ENCODE measurements at regions not wholly inside any gene's neighbourhood (a gene's known extent, or its start where the extent isn't known, plus 50 kb on each side); places are given as distances from the start of the nearest gene placed in this dataset.
A peak's percentile ranks its signal among the peaks of the same experiment; 100 is the strongest.
"Not testable (repeated sequence)": the region's sequence is repeated elsewhere in the genome, so short reads cannot be mapped to it uniquely, and the experiment has no call there.

DNA sequence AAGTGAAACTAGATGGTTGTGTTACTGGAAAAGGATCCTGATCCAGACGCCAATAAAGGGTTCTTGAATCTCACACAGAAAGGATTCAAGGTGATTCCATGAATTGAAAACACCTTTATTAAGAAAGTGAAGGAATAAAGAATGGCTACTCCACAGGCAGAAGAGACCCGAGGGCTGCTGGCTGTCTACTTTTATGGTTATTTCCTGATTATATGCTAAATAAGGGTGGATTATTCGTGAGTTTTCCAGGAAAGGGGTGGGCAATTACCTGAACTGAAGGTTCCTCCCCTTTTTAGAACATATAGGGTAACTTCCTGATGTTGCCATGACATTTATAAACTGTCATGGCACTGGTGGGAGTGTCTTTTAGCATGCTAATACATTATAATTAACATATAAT lies 50.9 kb upstream of the WARS2 start:
- no peak for DNase-seq
- H3K27me3 ChIP-seq (ENCODE audit: control insufficient read depth, insufficient read depth, low read length), result no peaks in the 10 kb centered on the region
- no CpG with 5 or more reads among the region's 3 CpGs for WGBS (ENCODE audit: insufficient coverage)
- no peaks in the 10 kb centered on the region for H3K36me3 ChIP-seq (ENCODE audit: control insufficient read depth, insufficient read depth, low read length)
- H3K4me1 ChIP-seq (ENCODE audit: control insufficient read depth, insufficient read depth, low read length), result no peaks in the 10 kb centered on the region
- H3K9me3 ChIP-seq (replicated peaks; ENCODE audit: control insufficient read depth, low read depth, low read length), result peaks cover 1% of the 10 kb centered on the region
- no peak overlapping the region for H3K4me3 ChIP-seq (ENCODE audit: low read length)
- H3K27ac ChIP-seq (ENCODE audit: low read length), result no peak overlapping the region

DNA sequence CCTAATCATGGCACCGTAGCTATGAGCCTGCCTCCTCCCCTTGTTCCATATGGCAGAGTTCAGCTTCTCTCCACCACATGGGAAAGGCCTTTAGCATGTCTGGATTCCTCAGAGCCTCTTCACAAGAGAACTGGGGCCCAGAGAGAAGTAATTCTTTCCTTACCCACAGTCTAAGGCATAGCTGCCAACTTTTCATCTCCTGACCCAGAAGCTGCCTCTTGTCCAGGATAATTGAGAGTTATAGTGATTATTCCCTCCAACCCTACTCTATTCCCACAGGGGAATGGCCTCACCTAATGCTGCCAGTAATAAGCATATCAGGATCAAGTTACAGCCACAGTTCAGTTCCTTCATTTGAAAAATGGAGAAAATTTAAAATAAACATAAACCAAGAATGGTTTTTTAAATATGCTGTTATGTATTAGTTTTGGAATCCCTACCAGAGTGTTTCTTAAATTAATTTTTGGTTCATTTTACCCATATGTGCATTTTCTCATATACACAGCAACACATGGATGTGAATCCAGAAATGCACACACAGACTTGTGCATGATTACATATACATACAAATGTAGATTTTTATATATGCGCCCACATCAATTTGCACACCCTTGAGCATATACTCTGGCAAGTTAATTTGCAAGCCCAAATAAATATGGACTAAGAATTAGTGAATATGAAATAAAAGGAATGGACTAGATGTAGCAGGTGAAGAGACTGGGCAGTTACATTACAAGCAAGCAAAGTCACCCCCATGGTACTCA lies 63.9 kb upstream of the WARS2 start:
- 60% methylated on average over 1 of the region's 2 CpGs for whole genome bisulfite sequencing (ENCODE audit: insufficient coverage)

DNA sequence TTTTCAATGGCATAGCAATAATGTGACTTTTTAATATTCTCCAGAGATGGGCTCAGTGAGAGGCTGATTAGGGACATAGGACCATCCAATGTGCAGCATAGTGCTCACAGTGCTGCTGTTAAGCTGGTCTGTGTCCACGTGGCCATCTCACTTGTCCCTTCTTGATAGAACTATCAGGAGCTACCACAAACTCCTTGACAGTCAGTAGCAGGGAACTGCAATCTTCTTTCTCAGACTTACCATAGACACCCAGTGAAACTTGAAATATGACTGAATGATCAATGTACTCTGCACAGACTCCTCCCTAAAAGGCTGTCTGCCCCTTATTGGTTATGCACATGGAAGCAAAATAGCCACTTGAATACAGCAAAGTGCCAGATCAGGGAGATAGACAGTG lies 64.5 kb upstream of the WARS2 start:
- DNase-seq, result no peak
- Histone ChIP-seq H3K9me3 (replicated peaks; ENCODE audit: control insufficient read depth, low read depth, low read length) (no peaks in the 10 kb centered on the region), H3K36me3 (ENCODE audit: control insufficient read depth, insufficient read depth, low read length) (no peaks in the 10 kb centered on the region), H3K27ac (ENCODE audit: low read length) (no peak overlapping the region), H3K4me3 (ENCODE audit: low read length) (no peak overlapping the region), H3K4me1 (ENCODE audit: control insufficient read depth, insufficient read depth, low read length) (peaks cover 4% of the 10 kb centered on the region), H3K27me3 (ENCODE audit: control insufficient read depth, insufficient read depth, low read length) (no peaks in the 10 kb centered on the region)
- 86% methylated on average over 1 of the region's 1 CpG for WGBS (ENCODE audit: insufficient coverage)

More for the DNA sequence above, 63.9 kb upstream of the WARS2 start:
- no peaks in the 10 kb centered on the region for H3K27me3 ChIP-seq (ENCODE audit: control insufficient read depth, insufficient read depth, low read length)
- peaks cover 4% of the 10 kb centered on the region for H3K4me1 ChIP-seq (ENCODE audit: control insufficient read depth, insufficient read depth, low read length)
- H3K27ac ChIP-seq (ENCODE audit: low read length), result no peak overlapping the region
- H3K9me3 ChIP-seq (replicated peaks; ENCODE audit: control insufficient read depth, low read depth, low read length), result peaks cover under 1% of the 10 kb centered on the region
- H3K4me3 ChIP-seq (ENCODE audit: low read length), result no peak overlapping the region
- peak; percentile 29 for DNase-seq
- H3K36me3 ChIP-seq (ENCODE audit: control insufficient read depth, insufficient read depth, low read length), result no peaks in the 10 kb centered on the region

DNA sequence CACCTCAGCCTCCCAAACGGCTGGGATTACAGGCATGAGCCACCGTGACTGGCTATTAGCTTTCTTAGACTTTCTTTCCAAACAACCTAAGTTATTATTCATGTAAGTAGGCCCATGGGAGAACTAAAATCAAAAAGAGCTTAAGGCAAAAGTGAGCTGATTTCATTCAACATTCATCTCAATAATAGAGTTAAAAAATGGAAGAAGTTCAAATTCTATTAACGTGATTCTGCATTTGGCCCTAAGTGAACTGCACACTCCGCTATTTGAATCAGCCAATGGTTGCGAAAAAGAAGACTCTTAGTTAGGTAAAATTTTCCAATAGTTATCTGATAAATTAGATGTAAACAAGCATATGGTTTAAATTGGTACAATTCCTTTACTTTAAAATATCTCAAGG lies 68.6 kb upstream of the WARS2 start:
- no peaks in the 10 kb centered on the region for H3K36me3 ChIP-seq (ENCODE audit: control insufficient read depth, insufficient read depth, low read length)
- no peak overlapping the region for H3K27ac ChIP-seq (ENCODE audit: low read length)
- no peaks in the 10 kb centered on the region for H3K9me3 ChIP-seq (replicated peaks; ENCODE audit: control insufficient read depth, low read depth, low read length)
- no CpG with 5 or more reads among the region's 5 CpGs for WGBS (ENCODE audit: insufficient coverage)
- H3K4me1 ChIP-seq (ENCODE audit: control insufficient read depth, insufficient read depth, low read length), result peaks cover 2% of the 10 kb centered on the region
- peak; percentile 67 for DNase-seq
- no peak overlapping the region for H3K4me3 ChIP-seq (ENCODE audit: low read length)
- H3K27me3 ChIP-seq (ENCODE audit: control insufficient read depth, insufficient read depth, low read length), result no peaks in the 10 kb centered on the region

DNA sequence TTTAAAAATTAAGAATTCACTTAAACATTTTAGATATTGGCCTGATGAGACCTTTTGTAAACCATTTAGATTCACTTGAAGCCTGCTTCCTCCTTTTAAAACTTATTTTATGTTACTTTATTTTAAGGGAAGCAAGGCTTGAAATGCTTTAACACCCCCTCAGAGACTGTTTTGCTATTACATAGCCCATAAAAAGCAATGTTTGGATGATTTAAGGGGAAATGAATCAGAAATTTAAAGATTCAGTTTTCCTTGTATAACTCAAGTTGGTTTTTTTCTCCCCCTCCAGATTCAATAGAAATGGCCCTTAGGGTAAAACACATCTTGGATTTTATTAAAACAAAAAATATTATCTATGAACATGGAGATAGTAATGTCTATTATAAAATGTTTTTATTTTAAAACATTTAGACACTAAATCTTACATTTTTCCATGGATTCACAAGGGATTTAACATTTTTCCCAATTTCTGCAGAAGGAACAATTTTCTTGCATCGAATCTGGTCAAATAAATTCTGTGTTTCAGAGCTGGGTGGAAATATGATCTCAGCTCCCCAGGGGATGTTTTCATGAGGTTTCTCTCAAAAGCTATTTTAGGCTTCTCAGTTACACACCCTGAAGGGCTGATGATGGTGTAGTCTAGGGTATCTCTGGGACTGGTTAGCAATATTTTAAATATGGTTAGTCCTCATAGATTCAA lies 69.3 kb upstream of the WARS2 start:
- no peaks in the 10 kb centered on the region for H3K36me3 ChIP-seq (ENCODE audit: control insufficient read depth, insufficient read depth, low read length)
- no peaks in the 10 kb centered on the region for H3K27me3 ChIP-seq (ENCODE audit: control insufficient read depth, insufficient read depth, low read length)
- DNase-seq, result peak; percentile 90
- H3K9me3 ChIP-seq (replicated peaks; ENCODE audit: control insufficient read depth, low read depth, low read length), result no peaks in the 10 kb centered on the region
- WGBS (ENCODE audit: insufficient coverage), result no CpG with 5 or more reads among the region's 1 CpG
- no peak overlapping the region for H3K4me3 ChIP-seq (ENCODE audit: low read length)
- H3K4me1 ChIP-seq (ENCODE audit: control insufficient read depth, insufficient read depth, low read length), result no peaks in the 10 kb centered on the region
- peak overlapping the region; percentile 53 for H3K27ac ChIP-seq (ENCODE audit: low read length)

DNA sequence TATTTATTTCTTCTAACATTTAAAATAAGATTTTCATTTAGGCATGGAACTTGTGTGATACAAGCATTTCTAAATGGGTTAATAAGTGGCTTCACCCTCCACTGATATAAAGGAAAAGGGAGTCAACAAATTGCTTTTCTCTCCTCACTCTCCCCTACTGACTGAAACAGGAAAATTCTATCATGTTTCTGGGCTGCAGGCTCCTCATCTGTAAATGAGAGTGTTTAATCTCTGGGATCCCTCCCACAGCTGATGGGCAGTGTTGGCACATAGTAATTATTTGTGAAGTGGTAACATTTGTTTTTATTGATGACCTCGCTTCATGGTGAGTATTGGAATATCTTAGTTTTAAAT lies 69.8 kb upstream of the WARS2 start:
- H3K9me3 ChIP-seq (replicated peaks; ENCODE audit: control insufficient read depth, low read depth, low read length), result no peaks in the 10 kb centered on the region
- H3K4me3 ChIP-seq (ENCODE audit: low read length), result no peak overlapping the region
- H3K27me3 ChIP-seq (ENCODE audit: control insufficient read depth, insufficient read depth, low read length), result no peaks in the 10 kb centered on the region
- peak overlapping the region; percentile 53 for H3K27ac ChIP-seq (ENCODE audit: low read length)
- H3K36me3 ChIP-seq (ENCODE audit: control insufficient read depth, insufficient read depth, low read length), result no peaks in the 10 kb centered on the region
- no peaks in the 10 kb centered on the region for H3K4me1 ChIP-seq (ENCODE audit: control insufficient read depth, insufficient read depth, low read length)
- DNase-seq, result no peak
- no CpG with 5 or more reads among the region's 1 CpG for WGBS (ENCODE audit: insufficient coverage)

DNA sequence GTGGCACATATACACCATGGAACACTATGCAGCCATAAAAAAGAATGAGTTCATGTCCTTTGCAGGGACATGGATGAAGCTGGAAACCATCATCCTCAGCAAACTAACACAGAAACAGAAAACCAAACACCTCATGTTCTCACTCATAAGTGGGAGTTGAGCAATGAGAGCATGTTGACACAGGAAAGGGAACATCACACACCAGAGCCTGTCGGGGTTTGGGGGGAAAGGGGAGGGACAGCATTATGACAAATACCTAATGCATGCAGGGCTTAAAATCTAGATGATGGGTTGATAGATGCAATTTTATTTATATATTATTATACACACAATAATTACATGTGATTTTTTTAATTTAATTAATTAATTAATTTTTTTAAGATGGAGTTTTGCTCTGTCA lies 72.8 kb upstream of the WARS2 start:
- not testable (repeated sequence) for DNase-seq; H3K4me3 ChIP-seq (ENCODE audit: low read length); H3K27me3 ChIP-seq (ENCODE audit: control insufficient read depth, insufficient read depth, low read length); H3K4me1 ChIP-seq (ENCODE audit: control insufficient read depth, insufficient read depth, low read length); H3K27ac ChIP-seq (ENCODE audit: low read length); H3K9me3 ChIP-seq (replicated peaks; ENCODE audit: control insufficient read depth, low read depth, low read length); H3K36me3 ChIP-seq (ENCODE audit: control insufficient read depth, insufficient read depth, low read length)
- WGBS (ENCODE audit: insufficient coverage), result no CpG with 5 or more reads among the region's 1 CpG

DNA sequence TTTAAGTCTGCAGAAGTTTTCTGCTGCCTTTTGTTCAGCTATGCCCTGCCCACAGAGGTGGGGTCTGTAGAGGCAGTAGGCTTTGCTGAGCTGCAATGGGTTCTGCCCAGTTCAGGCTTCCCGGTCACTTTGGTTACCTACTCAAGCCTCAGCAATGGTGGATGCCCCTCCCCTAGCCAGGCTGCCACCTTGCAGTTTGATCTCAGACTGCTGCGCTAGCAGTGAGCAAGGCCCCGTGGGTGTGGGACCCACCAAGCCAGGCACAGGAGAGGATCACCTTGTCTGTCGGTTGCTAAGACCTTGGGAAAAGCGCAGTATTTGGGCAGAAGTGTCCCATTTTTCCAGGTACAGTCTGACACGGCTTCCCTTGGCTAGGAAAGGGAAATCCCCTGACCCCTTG lies 74.5 kb upstream of the WARS2 start:
- H3K9me3 ChIP-seq (replicated peaks; ENCODE audit: control insufficient read depth, low read depth, low read length); H3K4me3 ChIP-seq (ENCODE audit: low read length); H3K36me3 ChIP-seq (ENCODE audit: control insufficient read depth, insufficient read depth, low read length); H3K4me1 ChIP-seq (ENCODE audit: control insufficient read depth, insufficient read depth, low read length); H3K27ac ChIP-seq (ENCODE audit: low read length); H3K27me3 ChIP-seq (ENCODE audit: control insufficient read depth, insufficient read depth, low read length); DNase-seq: not testable (repeated sequence)
- WGBS (ENCODE audit: insufficient coverage), result 88% methylated on average over 6 of the region's 6 CpGs

DNA sequence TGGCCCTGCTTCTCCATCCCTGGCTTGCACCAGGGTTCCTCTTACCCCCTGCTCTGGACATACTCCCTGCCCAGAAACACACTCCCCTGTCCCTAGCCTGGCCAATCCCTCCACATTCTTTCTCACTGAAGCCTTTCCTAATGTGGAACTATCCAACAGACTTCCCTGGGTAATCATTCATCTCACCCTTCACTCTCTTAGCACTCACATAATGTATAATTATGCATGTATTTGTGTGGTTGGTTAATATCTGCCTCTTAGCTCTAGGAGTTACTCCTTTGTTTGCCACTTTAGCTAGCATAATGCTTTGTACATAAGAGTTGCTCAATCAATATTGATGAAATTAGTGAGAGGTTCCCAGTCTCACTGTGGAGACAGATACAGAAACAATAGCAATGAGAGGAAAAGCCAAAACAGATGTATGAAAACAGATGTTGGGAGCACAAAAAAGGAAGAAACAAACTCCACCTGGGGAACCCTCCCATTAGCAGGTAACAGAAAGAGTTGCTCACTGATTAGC lies 76.9 kb upstream of the WARS2 start:
- Histone ChIP-seq H3K36me3 (ENCODE audit: control insufficient read depth, insufficient read depth, low read length) (no peaks in the 10 kb centered on the region), H3K4me3 (ENCODE audit: low read length) (no peak overlapping the region), H3K4me1 (ENCODE audit: control insufficient read depth, insufficient read depth, low read length) (no peaks in the 10 kb centered on the region), H3K27ac (ENCODE audit: low read length) (no peak overlapping the region), H3K27me3 (ENCODE audit: control insufficient read depth, insufficient read depth, low read length) (no peaks in the 10 kb centered on the region), H3K9me3 (replicated peaks; ENCODE audit: control insufficient read depth, low read depth, low read length) (no peaks in the 10 kb centered on the region)
- DNase-seq, result no peak

DNA sequence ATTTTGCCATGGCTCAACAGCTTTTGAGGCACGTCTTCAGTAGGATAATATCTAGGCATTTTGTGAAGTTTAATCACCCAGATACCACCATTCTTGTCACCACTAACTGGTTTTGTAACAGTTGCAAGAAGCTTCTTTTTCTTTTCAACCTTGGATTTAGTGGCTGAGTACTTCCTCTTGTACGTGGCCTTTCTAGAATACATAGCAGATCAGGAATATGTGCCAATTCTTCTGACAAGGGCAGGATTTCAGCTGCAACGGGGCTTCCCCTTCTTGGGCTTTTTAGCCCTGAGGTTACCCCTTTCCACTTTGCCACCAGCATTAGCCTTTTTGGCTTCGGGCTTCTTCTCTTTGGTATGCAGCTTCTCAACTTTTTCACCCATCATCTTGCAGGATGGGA lies 79.3 kb upstream of the WARS2 start:
- Histone ChIP-seq H3K27ac (ENCODE audit: low read length) (no peak overlapping the region), H3K4me1 (ENCODE audit: control insufficient read depth, insufficient read depth, low read length) (no peaks in the 10 kb centered on the region), H3K36me3 (ENCODE audit: control insufficient read depth, insufficient read depth, low read length) (no peaks in the 10 kb centered on the region), H3K27me3 (ENCODE audit: control insufficient read depth, insufficient read depth, low read length) (no peaks in the 10 kb centered on the region), H3K9me3 (replicated peaks; ENCODE audit: control insufficient read depth, low read depth, low read length) (no peaks in the 10 kb centered on the region), H3K4me3 (ENCODE audit: low read length) (no peak overlapping the region)
- no peak for DNase-seq
- 58% methylated on average over 2 of the region's 4 CpGs for WGBS (ENCODE audit: insufficient coverage)
